ENCODE measurements at regions not wholly inside any gene's neighbourhood (a gene's known extent, or its start where the extent isn't known, plus 50 kb on each side); places are given as distances from the start of the nearest gene placed in this dataset.

DNA sequence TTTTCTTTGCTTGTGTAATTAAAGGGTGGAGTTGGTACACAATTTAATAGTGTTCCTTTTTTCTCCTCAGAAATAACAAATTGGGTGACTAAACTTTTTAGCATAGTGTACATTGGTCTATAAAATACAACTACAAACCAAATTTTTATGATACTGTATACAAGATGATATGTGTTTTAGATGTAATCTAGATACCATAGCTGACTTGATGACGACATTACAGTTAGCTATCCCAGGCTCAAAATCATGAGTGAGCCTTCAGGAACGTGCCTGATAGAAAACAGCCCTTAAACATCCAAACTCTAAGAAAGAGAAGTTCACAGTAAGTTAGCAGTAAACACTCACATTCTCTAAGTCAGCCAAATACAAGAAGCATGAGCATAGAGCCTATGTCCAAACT is 99.0 kb upstream of the SSTR1 start:
- DNase-seq (ENCODE audit: low read depth), result peak; percentile 92

DNA sequence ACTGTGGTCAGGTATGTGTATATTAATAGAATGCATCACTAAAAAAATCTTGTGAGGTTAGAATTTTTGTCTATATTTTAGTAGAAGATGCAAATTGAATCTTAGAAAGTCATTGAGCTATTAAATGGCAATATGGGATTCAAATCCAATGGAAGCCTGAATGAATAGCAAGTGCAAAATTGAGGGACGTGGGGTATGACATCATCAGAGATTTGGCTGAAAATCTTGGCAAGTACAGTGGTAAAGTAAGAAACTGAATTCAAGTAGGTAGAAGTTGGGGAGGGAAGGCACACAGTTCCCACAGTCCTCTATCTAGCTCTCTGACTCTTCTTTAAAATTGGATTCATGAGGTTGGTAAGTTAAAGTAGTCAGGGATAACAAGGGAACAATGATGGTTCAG is 97.4 kb upstream of the SSTR1 start:
- TF ChIP-seq, protein P1, sequence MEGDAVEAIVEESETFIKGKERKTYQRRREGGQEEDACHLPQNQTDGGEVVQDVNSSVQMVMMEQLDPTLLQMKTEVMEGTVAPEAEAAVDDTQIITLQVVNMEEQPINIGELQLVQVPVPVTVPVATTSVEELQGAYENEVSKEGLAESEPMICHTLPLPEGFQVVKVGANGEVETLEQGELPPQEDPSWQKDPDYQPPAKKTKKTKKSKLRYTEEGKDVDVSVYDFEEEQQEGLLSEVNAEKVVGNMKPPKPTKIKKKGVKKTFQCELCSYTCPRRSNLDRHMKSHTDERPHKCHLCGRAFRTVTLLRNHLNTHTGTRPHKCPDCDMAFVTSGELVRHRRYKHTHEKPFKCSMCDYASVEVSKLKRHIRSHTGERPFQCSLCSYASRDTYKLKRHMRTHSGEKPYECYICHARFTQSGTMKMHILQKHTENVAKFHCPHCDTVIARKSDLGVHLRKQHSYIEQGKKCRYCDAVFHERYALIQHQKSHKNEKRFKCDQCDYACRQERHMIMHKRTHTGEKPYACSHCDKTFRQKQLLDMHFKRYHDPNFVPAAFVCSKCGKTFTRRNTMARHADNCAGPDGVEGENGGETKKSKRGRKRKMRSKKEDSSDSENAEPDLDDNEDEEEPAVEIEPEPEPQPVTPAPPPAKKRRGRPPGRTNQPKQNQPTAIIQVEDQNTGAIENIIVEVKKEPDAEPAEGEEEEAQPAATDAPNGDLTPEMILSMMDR (IDR thresholded peaks at IDR 0.05; ENCODE audit: control insufficient read depth, insufficient read depth, low read depth, low read length, missing control alignments), result no peak
- DNase-seq (ENCODE audit: low read depth), result no peak

More for the DNA sequence above, 99.0 kb upstream of the SSTR1 start:
- H3K4me3 ChIP-seq (ENCODE audit: control insufficient read depth, low read depth, low read length), result no peak overlapping the region
- TF ChIP-seq, protein P1 (IDR thresholded peaks at IDR 0.05; ENCODE audit: control insufficient read depth, insufficient read depth, low read depth, low read length, missing control alignments), result no peak

DNA sequence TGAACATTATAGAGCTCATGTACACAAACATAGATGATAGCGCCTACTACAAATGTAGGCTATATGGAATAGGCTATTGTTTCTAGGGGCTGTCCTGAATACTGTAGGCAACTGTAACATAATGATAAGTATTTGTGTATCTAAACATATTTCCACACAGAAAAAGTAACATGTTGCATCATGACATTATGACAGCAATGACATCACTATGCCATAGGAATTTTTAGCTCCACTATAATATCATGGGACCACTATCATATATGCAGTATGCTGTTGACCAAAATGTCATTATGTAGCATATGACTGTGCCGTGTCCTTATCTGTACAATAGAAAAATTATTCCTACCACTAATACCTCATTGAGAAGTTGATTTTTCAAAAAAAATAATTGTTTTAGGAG is 96.7 kb upstream of the SSTR1 start:
- no peak for DNase-seq (ENCODE audit: low read depth)
- TF ChIP-seq, protein P1 (IDR thresholded peaks at IDR 0.05; ENCODE audit: control insufficient read depth, insufficient read depth, low read depth, low read length, missing control alignments), result no peak
- H3K4me3 ChIP-seq (ENCODE audit: control insufficient read depth, low read depth, low read length), result no peak overlapping the region

More for the DNA sequence above, 97.4 kb upstream of the SSTR1 start:
- no peak overlapping the region for H3K4me3 ChIP-seq (ENCODE audit: control insufficient read depth, low read depth, low read length)

GRCh38 chr14:38113546-38113945 is 94.2 kb upstream of the SSTR1 start:
- TF ChIP-seq, protein P1 (IDR thresholded peaks at IDR 0.05; ENCODE audit: control insufficient read depth, insufficient read depth, low read depth, low read length, missing control alignments), result no peak
- no peak for DNase-seq (ENCODE audit: low read depth)
- H3K4me3 ChIP-seq (ENCODE audit: control insufficient read depth, low read depth, low read length), result no peak overlapping the region

- DNase-seq (ENCODE audit: low read depth), result no peak
- H3K4me3 ChIP-seq (ENCODE audit: control insufficient read depth, low read depth, low read length), result no peak overlapping the region
- TF ChIP-seq, protein P1 (IDR thresholded peaks at IDR 0.05; ENCODE audit: control insufficient read depth, insufficient read depth, low read depth, low read length, missing control alignments), result no peak
Observed at GRCh38 chr14:38116895-38117294, 90.8 kb upstream of the SSTR1 start.

DNA sequence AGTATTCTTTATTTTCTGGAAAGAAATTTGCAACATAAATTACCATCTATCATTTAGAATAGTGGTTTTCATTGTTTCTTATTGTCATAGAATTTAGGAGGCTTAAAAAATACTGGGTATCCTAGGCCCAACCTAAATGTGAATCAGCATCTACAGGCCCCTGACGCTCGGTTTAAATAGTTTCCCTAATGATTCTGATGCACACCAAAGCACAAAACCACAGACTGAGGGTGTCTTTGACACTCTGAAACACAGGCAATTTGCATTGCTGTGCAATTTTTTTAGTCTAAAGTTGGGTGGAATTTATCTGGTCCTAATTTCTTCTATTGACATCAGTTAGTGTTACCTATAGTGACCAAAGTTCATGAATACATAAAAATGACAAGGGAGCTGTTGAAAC is 87.6 kb upstream of the SSTR1 start:
- DNase-seq (ENCODE audit: low read depth), result no peak
- H3K4me3 ChIP-seq (ENCODE audit: control insufficient read depth, low read depth, low read length), result no peak overlapping the region
- TF ChIP-seq, protein P1 (IDR thresholded peaks at IDR 0.05; ENCODE audit: control insufficient read depth, insufficient read depth, low read depth, low read length, missing control alignments), result no peak
